ENCODE measurements at regions not wholly inside any gene's neighbourhood (a gene's known extent, or its start where the extent isn't known, plus 50 kb on each side); places are given as distances from the start of the nearest gene placed in this dataset.
"Not testable (repeated sequence)": the region's sequence is repeated elsewhere in the genome, so short reads cannot be mapped to it uniquely, and the experiment has no call there.

DNA sequence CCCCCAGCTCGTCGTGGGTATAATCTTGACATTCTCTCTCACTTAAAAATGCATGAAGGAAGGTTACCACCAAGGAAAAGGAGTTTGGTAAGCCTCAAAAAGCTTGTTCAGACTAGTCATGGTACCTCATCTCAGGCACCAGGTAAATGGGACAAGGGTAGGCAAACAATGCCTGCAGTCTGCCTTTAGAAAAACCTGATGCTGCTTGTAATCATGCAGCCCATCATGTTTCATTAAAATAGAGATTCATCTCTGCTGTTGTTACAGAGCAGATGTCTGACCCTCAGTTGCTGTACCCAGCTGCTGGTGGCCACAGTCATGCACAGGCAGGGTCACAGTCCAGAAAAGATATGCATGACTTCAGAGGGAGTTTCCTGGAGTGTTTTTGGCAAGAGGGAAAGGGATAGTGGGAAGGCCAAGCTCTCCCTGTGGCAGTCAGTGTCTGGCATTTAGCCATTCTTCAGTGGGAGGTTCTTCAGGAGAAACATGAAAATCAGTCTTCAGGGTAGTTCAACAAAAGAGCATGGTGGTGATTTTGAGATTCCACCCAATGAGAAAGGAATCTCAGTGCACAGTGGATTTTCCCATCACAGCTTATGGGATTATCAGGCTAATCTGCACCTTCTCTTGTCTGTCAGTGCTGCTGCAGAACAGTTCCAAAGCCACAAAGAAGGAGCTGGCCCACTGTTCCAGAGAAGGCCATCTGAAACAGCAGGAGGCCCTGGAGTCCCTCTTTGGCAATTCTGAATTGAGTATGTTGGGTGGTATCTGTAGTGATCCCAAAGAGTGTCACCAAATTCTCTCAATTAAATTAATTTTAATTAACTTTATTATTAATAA, 202.7 kb upstream of the FRMD6 start:
- no peak for DNase-seq

DNA sequence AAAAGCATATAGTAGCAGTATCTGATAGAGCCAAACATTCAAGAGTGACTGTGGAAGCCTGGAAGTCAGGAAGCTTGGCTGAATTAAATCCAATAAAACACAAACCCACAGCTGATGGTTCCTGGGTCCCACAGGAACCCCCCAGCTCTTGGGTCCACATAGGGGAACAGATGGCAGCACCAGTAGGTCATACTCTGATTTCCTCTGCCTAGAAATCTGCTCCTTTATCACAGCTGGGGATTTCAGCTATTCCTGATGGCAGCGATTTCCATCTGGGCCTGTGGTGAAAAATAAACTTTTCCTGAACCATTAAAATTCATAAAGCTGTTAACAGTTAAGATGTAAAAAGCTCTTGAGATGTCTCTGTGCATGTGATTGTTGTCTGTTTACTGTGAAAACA, 202.0 kb upstream of the FRMD6 start:
- DNase-seq: no peak

DNA sequence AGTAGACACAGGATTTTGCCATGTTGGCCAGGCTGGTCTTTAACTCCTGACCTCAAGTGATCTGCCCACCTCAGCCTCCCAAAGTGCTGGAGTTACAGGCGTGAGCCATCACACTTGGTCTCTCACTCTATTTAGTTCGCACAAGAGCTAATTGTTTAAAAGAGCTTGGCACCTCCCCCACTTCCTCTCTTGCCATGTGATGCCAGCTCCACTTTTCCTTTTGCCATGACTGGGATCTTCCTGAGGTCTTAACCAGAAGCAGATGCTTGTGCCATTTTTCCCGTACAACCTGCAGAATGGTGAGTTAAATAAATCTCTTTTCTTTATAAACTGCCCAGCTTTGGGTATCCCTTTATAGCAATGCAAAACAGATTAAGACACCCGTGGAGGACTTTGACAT, 200.1 kb upstream of the FRMD6 start:
- DNase-seq: no peak

DNA sequence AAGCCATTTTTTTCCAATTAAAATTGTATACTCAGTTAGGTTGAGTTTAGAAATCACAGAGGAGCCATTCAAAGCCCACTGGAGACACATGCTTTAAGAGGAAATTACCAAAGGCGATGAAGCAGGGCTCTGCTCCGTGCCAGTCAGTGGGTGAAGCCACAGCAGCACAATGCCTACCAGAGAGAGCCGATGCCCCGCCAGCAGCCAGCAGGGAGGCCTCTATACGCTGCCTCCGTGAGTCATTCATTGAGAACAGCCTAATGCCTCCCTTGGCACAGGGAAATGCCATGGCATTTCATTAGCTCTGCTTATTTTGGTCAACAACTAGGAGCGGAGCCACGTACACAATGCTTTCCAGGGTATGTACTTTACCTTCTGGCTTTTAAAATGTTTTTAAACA, 197.8 kb upstream of the FRMD6 start:
- DNase-seq: no peak

DNA sequence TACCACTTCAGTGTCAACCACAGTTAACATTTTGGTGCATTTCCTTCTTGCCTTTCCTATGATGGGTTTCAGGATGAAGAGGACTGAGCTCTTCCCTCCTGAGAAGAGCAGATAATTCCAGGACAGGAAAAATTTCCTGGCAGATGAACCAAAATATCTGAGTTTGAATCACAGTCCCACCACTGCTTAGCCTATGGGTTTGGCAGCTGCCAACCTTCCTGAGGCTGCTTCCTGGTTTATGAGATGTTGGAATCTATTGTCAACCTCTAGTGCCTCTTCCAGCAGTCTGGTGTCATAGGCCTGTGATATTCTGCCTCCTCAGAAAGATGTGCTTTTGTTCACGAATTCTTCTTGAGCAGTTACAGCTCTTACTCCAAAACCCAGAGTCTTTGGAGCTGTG, 197.4 kb upstream of the FRMD6 start:
- DNase-seq: no peak

DNA sequence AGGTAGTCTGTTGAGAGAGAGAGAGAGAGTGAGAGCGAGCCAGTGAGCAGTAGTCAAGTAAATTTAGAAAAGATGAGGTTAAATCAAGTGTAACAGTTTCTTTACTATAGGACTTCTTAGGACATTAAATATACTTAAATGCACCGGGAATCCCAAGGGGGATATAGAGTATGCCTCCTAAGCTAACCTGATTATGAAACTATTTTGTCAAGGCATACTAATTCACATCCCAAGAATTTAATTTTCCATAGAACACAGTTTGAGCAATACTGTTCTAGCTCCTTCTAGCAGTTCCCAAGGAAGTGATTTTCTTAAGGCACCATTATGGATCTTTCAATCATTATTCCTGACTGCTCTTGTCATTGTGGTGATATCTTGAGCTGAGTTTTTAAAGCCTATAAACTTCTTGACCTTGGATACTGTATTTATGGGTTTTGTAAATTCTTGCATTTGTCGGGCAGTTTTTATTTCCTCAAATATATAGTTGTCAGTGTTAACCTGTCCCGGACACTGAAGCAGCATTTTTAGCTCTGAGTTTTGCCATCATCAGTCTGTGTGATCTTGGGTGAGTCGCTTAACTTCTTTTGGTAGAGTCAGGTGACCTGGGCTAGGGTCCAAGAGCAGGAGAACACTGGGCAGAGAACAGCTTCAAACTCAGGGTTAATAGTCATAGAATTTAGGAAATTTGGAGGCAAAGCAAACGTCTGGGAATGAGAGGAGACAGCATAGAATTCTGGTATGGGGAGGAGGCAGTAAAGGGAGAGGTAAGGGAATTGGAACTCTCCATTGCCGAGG, 196.5 kb upstream of the FRMD6 start:
- DNase-seq: no peak

DNA sequence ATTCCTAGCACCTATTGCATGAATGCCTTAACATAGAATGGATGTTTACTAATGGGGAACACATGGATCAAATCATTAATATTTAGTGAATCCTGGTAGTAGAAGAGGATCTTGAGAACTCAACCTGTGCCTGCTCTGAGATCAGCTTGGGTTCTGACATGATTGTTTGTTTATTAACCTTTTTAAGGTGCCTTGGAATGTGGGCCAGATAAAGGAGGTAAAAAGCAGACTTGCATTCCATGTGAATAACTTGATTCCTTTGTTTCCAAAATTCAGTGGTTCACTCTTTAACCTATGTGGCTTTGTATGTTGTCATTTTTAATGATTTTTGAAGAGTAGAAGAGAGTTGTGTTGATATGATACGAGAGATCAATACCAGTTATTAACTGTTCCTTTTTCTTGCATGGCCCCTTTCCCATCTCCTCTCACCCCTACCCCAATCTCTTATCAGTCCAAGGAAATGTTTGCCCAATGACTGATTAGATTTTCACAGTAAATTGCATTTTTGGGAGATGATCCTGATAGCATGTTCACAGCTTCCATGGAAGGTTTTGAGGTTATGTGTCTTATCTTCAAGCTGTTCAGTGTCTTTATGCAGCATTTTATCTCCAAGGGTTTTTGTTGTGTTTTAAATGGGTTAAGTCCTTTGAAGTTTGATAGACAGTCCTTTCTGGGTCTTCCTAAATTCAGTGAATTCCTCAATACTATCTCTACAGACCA, 193.7 kb upstream of the FRMD6 start:
- DNase-seq: no peak

DNA sequence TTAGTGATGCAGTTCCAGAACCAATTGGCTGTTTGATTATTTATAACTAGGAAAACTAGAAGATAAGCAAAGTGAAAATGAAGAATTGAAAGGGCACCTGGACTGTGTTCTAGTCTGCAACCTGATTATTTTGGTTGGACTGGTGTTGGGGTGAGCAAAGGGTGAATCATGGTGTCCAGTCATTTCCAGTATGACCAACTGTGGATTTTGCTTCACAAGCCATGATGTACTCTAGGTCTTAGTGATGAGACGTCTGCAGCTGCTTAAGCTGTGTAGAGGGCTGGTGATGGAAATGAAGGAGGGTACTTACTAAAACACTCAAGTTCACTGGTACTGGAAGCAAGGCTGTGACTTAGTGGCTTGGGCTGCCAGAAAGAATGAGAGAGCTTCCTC, 193.2 kb upstream of the FRMD6 start:
- no peak for DNase-seq

DNA sequence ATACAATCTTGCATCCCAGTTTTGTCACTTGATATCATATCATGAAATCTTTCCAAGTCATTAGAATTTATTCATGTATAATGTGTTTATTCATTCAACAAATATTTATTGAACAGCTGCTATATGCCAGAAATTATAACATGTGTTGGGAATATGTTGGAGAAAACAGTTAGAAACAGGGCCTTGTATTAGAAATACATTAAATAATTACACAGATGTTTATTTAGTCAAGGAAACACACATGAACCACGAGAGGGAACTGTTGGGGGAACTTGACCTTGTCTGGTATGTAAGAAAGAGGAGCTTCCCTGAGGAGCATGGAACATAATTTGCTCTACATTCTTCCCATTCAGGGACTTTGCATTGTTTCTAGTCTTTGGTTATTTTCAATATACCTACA, 191.7 kb upstream of the FRMD6 start:
- no peak for DNase-seq

DNA sequence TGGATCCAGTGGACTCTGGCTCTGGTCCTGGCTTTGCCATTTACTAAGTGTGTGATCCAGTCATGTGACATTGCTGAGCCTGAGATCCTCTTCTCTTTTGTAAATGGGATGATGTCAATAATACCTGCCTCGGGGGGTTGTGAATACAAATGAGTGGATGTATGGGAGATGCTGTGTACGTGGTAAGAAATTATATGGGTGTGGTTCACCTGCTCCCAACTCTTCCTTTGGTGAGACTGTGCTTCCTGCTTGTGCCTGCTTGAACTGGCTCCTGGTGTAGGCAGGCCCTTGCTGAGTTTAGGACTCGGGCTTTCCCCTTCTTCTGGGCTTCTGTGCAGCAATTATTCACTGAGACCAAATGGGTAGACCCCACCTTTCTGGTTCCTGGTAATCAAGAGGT, 189.5 kb upstream of the FRMD6 start:
- no peak for DNase-seq

DNA sequence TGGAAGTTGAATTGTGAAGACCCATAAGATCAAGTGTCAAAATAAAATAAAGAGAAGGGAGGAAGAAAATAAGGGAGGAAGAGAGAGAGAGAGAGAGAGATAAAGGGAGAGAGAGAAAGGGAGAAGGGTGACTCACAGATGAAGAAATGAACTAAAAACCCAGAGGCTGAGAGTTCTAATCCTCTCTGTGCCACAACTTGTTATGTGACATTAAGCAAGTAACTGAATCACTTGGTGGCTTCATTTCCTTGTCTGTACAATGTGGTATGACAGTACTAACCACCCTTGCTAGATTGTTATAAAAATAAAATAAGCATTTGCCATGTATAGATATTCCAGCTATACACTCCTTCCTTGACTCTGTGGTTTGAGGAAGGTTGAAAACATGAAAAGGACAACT, 189.0 kb upstream of the FRMD6 start:
- DNase-seq: no peak

DNA sequence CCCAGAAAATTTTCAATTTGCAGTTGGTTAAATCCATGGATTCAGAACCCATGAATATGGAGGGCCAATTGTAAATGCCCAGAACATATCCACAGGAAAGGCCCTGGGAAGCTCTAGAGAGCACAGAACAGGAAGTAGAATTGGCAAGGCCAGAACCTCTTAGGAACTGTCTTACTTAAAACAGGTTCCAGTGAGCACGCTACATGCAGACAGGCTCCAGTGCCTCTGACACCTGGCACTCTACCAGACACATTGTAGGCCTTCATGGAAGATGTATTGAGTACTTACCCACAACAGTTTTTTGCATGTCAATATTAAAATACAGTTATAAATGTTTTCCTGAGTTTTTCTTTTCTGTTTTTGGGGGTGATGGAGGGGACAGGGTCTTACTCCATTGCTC, 188.2 kb upstream of the FRMD6 start:
- DNase-seq: no peak

DNA sequence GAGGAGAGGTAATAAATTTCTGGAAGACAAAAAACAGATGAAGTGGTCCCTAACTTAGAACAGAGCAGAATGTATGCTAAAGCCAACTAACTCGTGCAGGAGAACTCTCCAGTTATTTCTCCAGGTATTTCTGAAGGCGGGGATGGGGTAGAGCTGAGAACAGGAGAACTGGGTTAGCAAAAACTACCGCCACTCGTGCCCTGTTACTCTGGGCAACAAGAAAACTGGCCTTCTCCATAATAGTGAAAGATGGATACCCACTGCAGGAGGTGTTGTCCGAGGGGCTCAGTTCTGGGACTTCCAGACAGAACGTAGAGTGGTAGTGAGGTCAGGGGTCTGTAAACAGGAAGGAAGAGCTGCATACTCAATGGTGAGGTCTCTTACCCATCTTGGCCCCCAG, 187.3 kb upstream of the FRMD6 start:
- DNase-seq: no peak

DNA sequence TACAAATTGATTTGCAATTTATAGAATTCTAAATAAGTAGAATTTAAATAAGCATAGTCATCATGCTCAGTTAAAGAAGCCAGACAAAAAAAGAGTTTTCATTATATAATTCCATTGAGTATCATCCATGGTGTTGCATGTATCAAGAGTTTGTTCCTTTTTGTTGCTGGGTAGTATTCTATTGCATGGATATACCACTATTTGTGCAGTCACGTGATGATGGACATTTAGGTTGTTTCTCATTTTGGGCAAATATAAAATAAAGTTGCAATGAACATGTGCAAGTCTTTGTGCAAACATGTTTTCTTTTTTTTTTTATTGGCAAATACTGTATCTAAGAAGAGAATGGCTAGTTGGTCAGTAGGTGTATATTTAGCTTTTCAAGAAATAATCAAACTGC, 186.2 kb upstream of the FRMD6 start:
- no peak for DNase-seq

DNA sequence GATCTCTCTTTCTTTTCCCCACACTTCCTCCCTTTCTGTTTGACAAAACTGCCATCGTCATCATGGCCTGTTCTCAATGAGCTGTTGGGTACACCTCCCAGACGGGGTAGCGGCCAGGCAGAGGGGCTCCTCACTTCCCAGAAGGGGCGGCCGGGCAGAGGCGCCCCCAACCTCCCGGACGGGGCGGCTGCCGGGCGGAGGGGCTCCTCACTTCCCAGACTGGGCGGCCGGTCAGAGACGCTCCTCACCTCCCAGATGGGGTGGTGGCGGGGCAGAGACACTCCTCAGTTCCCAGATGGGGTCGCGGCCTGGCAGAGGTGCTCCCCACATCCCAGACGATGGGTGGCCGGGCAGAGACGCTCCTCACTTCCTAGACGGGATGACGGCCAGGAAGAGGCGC, 184.3 kb upstream of the FRMD6 start:
- DNase-seq: not testable (repeated sequence)

DNA sequence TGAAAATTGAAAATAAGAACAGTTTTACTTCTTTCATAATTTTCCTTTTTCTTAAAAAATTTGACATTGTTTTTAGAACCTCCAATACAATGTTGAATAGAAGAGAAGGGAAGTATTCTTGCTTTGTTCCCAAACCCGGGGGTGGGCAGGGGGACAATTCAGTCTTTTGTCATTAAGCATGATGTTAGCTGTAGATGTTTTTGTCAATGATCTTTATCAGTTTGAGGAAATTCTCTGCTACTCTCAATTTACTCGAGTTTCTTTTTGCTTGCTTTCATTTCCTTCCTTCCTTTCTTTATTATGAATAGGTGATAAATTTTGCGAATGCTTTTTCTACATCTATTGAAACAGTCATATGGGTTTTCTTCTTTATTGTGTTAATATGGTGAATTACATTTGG, 183.2 kb upstream of the FRMD6 start:
- no peak for DNase-seq

DNA sequence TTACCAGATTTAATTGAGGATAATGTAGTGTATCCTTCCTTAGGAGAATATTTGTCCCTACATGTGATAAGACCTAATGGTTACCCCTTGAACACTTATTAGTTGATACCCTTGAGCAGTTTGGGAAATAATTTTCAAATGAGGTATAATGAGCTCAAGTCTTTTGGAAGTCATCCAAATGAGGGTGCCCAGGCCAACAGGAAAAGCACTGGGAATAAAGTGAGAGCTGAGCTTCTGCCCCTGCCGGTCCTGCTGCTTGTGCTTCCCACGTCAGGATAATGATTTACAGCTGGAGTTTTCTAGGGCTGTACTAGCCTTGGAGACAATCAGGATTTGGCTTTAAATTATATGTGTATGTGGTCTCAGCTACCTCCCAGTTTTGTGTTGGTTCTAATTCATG, 178.8 kb upstream of the FRMD6 start:
- no peak for DNase-seq

DNA sequence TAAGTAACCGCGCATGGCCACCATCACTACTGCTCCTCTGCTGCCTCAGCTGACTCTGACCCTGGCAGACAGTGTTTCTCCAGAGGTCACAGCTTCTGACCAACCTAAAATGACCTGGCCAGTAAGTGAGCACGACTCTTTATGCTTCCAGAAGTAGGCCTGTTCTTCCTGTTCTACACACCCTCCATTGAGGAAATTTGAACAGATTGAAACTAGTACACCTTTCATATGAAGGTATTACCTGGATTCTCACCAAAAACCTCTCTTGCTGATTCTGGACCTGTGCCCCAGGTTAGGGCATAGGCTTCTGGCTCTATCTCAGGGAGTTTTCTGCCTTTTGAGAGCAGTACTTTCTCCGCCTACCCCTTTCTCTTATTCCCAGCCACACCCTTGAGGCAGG, 178.4 kb upstream of the FRMD6 start:
- no peak for DNase-seq

DNA sequence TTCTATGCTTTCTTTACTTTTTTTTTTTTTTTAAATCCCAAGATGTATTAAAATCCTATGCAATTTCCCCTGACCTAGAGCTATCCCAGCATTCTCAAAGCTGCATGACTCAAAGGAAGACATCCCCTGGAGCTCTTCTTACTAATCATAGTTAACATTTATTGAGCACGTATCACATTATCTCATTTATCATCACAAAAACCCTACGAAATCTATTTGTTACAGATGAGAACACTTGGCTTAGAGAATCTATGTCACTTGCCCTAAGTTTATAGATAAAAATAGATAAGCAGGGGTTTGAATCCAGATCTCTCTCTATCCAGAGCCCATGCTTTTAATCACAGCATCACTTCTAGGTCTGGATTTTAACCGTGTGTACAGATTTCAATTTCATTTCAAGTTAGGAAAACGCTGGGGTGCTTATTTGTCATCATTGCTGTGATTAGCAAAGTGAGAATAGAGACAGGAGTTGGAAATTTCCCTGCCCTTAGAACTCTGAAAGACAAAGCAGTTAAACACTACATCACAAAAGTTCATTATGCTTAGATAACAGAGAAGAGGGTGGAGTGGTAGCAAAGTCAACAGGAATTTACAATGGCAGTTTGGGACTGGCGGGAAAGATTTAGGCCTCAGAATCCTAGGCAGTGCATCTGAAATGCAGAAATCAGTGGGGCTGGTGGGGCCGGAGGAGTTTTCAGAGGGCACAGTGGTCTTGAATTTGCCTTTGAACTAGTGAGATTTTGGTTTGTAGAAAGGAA, 177.7 kb upstream of the FRMD6 start:
- no peak for DNase-seq

DNA sequence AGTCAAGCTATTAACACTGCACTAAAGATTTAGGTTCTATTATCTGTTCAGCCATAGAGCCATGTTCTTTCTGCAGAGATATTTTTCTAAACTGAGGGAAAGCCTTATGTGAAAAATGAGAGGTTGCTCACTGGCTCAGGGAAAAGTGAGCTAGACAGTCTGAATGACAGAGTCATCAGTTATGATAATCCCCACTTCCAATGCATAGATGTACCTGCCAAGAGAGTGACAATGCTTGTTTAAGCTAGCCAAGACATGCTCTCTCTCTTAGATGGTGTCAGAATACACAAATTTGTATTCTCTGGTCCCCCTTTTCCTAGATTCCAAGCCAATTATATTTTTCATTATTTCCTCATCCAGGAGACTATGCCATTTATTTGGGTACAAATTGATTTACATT, 176.9 kb upstream of the FRMD6 start:
- no peak for DNase-seq

DNA sequence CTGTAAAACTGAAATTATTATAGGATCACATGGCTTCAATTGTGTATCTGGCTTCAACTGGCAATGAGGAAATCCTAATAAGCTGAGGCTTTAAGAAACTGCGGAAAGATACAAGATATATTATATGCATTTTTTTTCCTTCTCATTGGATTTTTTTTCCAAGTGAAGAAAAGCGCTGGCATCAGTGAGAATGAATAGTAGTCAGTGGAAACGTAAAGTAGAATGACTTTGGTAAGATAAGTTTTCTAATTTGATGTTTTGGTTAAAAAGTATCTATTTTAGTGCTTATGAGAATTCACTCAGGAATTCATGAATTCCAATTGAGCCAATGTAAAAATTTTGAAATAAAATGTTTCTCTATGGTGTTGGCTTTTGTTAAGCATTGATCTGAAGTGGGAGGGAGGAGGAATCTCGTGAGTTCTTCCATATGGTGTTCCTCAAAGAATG, 173.5 kb upstream of the FRMD6 start:
- no peak for DNase-seq

DNA sequence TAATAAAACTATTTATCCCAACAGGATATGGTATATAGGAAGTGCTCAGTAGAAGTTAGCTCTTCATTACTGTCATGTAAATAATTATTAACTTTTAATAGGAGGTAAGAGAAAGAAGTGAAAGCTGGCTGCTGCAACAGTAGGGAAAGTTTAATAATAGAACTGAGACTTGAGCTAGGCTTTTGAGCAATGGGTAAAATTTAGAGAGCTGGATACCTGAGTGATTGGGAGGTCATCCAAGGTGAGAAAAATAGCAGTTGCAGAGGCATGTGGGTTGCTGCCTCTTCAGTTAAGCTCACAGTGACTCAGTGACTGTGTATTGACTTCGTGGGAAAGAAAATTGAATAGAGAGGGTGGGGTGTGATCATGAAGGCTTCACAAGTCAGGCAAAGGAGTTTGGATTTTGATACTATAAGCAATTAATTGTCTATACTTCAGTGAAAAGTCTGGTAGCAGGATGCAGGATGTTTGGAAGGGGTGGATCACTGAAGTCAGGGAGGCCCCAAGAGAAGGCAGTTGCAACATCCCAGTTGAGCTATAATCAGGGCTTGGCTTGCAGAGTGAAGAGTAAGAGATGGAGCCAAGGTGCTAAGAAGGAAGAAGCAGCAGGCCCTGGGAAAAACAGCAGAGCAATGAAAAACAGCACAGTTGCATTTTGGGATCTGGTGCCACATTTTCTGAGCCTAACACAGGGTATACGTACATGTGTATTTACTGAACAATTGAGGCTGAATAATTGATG, 172.0 kb upstream of the FRMD6 start:
- no peak for DNase-seq
